ENCODE measurements at regions not wholly inside any gene's neighbourhood (a gene's known extent, or its start where the extent isn't known, plus 50 kb on each side); places are given as distances from the start of the nearest gene placed in this dataset.

GRCh38 chr2:181114021-181114420, 133.6 kb downstream of the UBE2E3 start:
- H3K4me3 ChIP-seq (ENCODE audit: low read depth, low read length) = no peak overlapping the region
- TF ChIP-seq CTCF (IDR thresholded peaks at IDR 0.05; ENCODE audit: insufficient read depth, low read depth, low read length) = no peak
- DNase-seq (ENCODE audit: low read depth) = no peak

- no peak overlapping the region for H3K4me3 ChIP-seq (ENCODE audit: low read depth, low read length)
- no peak for TF ChIP-seq CTCF (IDR thresholded peaks at IDR 0.05; ENCODE audit: insufficient read depth, low read depth, low read length)
- DNase-seq (ENCODE audit: low read depth) = no peak
Observed at GRCh38 chr2:181116261-181116660, 135.9 kb downstream of the UBE2E3 start.

GRCh38 chr2:181117206-181117925, 137.0 kb downstream of the UBE2E3 start:
- no peak for TF ChIP-seq CTCF (IDR thresholded peaks at IDR 0.05; ENCODE audit: insufficient read depth, low read depth, low read length)
- no peak overlapping the region for H3K4me3 ChIP-seq (ENCODE audit: low read depth, low read length)
- no peak for DNase-seq (ENCODE audit: low read depth)

GRCh38 chr2:181120625-181121024, 140.2 kb downstream of the UBE2E3 start:
- DNase-seq (ENCODE audit: low read depth) = no peak
- H3K4me3 ChIP-seq (ENCODE audit: low read depth, low read length) = no peak overlapping the region
- TF ChIP-seq CTCF (IDR thresholded peaks at IDR 0.05; ENCODE audit: insufficient read depth, low read depth, low read length) = no peak

GRCh38 chr2:181121996-181122395, 141.6 kb downstream of the UBE2E3 start:
- no peak for TF ChIP-seq CTCF (IDR thresholded peaks at IDR 0.05; ENCODE audit: insufficient read depth, low read depth, low read length)
- H3K4me3 ChIP-seq (ENCODE audit: low read depth, low read length) = no peak overlapping the region
- no peak for DNase-seq (ENCODE audit: low read depth)

GRCh38 chr2:181122601-181123000, 142.2 kb downstream of the UBE2E3 start:
- no peak for DNase-seq (ENCODE audit: low read depth)
- TF ChIP-seq CTCF (IDR thresholded peaks at IDR 0.05; ENCODE audit: insufficient read depth, low read depth, low read length) = no peak
- H3K4me3 ChIP-seq (ENCODE audit: low read depth, low read length) = no peak overlapping the region

- TF ChIP-seq CTCF (IDR thresholded peaks at IDR 0.05; ENCODE audit: insufficient read depth, low read depth, low read length) = no peak
- no peak overlapping the region for H3K4me3 ChIP-seq (ENCODE audit: low read depth, low read length)
- peak; percentile 21 for DNase-seq (ENCODE audit: low read depth)
Observed at GRCh38 chr2:181123798-181124231, 143.4 kb downstream of the UBE2E3 start.
